ENCODE measurements at regions not wholly inside any gene's neighbourhood (a gene's known extent, or its start where the extent isn't known, plus 50 kb on each side); places are given as distances from the start of the nearest gene placed in this dataset.
"Not testable (repeated sequence)": the region's sequence is repeated elsewhere in the genome, so short reads cannot be mapped to it uniquely, and the experiment has no call there.

DNA sequence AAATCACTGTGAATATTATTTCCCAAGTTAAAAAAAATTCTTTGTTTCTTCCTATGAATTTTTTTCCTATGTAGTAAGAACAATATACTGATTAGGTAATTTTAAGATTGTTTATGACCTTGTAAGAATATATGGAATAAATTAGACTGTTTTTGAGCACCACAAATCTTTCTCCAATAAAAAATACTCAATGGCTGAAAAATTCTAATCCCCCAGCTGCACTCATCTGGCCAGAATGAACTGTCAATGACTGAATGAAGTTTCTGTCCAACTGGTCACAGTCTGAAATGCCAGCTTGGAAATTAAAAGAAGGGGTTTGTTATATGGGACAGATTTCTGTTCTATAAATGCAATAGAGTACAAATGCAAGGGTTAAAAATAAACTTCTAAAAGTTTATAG lies 569.5 kb upstream of the SEMA6A start:
- DNase-seq (ENCODE audit: low spot score), result no peak

DNA sequence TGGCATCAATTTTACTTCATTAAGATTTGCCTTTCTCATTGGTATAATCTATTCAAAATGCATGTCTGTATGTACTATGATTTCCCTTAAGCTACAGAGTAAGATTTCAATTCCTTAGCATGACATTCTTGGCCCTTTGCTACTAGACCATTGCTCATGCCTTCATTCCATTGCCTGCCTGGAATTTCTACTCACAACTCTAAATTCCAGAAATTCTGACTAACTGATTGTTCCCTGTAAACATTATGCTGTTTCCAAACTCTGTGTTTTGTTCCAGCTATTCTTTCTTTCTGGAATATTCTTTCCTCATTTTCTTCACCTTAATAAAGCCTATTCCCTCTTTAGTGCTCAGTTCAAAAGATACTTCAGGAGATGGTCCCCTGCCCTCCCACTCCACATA lies 568.8 kb upstream of the SEMA6A start:
- DNase-seq (ENCODE audit: low spot score), result no peak

DNA sequence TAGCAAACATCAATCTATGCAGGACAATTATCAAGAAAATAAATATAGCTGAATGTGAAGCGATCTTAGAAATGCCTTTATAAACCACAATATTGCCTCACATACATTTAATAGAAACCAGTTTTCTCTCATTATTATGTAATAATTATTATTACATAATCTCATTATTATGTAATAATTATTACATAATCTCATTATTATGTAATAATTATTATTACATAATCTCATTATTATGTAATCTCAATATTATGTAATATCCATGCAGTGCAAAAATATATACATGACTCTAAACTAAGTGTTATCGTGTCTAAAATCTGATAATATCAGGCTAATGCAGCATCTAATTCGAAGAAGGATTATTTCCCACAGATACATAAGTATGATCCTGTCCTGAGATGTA lies 563.9 kb upstream of the SEMA6A start:
- DNase-seq (ENCODE audit: low spot score), result no peak

- DNase-seq (ENCODE audit: low spot score), result no peak
These were observed 561.2 kb upstream of the SEMA6A start for GRCh38 chr5:117135851-117136250.

GRCh38 chr5:117133198-117133597 lies 558.6 kb upstream of the SEMA6A start:
- DNase-seq (ENCODE audit: low spot score), result no peak

DNA sequence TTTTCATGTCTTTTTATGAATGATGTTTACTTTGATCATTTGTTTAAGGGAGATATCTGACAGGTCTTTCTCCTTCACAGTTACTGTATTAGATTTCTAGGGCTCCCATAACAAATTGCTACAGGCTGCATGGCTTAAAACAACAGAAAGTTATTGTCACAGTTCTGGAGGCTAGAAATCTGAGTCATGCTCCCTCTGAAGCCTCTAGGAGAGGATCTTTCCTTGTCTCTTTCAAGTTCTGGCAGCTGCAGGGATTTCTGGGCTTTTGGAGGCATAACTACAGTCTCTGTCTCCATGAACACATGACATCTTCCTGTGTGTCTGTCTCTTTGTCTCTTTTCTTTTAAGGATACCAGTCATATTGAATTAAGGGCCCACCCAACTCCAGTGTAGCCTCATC lies 557.3 kb upstream of the SEMA6A start:
- no peak for DNase-seq (ENCODE audit: low spot score)

GRCh38 chr5:117131048-117131679 lies 556.5 kb upstream of the SEMA6A start:
- no peak for DNase-seq (ENCODE audit: low spot score)

GRCh38 chr5:117118499-117118898 lies 543.9 kb upstream of the SEMA6A start:
- DNase-seq (ENCODE audit: low spot score), result no peak

DNA sequence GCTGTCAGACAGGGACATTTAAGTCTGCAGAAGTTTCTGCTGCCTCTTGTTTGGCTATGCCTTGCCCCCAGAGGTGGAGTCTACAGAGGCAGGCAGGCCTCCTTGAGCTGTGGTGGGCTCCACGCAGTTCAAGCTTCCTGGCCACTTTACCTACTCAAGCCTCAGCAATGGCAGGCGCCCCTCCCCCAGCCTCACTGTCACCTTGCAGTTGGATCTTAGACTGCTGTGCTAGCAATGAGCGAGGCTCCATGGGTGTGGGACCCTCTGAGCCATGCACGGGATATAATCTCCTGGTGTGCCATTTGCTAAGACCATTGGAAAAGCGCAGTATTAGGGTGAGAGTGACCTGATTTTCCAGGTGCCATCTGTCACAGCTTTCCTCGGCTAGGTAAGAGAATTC lies 542.7 kb upstream of the SEMA6A start:
- DNase-seq (ENCODE audit: low spot score), result not testable (repeated sequence)

GRCh38 chr5:117110548-117110947 lies 535.9 kb upstream of the SEMA6A start:
- DNase-seq (ENCODE audit: low spot score), result no peak

- DNase-seq (ENCODE audit: low spot score), result no peak
These were observed 533.2 kb upstream of the SEMA6A start for GRCh38 chr5:117107859-117108258.

GRCh38 chr5:117103703-117104102 lies 529.1 kb upstream of the SEMA6A start:
- DNase-seq (ENCODE audit: low spot score), result no peak

GRCh38 chr5:117102591-117102990 lies 528.0 kb upstream of the SEMA6A start:
- DNase-seq (ENCODE audit: low spot score), result no peak

DNA sequence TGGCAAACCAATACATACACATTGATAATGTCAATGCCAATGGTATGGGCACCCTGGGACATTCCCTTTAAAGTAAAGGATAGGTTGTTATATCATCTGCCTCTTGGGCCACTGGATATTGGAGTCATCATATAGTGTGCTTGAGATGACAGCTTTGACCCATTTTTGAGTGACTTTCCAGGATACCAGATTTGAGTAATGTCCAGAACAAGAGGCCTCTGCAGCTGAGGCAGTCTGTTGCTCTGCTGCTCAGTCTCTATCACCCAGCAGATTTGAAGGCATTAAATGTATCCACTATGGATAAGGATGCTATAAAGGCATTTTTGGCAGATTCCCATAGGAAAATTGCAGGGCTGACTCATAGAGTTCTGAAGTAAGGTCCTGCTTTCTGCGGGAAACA lies 525.6 kb upstream of the SEMA6A start:
- no peak for DNase-seq (ENCODE audit: low spot score)

- DNase-seq (ENCODE audit: low spot score), result no peak
These were observed 523.5 kb upstream of the SEMA6A start for GRCh38 chr5:117098094-117098493.

DNA sequence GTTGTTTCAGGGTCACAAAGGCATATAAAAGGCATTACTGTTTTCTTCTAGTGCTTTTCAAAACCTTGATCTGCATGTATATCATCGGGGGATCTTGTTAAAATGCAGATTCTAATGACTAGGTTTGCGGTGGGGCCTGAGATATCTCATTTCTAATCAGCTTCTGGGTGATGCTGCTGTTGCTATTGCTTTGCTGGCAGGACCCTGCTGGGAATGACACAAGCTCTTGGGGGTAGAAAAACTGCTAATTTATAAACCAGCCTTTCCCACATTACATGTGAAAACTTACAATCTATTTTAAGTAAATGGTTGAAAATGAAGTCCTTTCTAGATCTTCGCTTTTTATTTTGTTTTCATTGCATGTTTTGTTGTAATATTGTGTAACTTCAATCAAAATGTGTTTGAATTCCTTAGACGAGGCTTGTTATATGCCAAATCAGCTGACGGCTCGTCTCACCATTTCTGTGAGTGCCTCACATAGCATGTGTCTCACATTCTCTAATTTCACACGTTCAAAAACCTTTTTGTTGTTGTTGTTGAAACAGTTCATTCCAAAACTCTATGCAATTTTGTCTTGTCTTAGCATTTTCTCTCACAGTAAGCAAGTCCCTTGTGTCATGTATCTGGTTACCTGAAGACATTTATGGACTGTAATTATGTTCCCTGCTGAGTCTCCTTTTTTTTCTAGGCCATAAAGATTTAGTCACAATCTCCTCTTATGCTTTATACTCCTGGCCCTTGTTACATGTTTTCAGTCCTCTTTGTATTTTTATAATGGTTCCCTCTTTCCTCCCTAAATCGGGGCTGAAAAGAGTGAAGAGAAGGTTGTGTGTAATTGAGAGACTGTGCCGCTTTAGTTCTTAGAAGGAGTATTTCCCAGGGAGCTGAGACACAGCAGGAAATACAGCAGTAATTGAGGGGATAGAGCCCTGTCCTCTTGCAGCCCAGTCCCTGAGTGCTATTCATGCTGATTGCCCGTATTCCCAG lies 521.0 kb upstream of the SEMA6A start:
- no peak for DNase-seq (ENCODE audit: low spot score)

DNA sequence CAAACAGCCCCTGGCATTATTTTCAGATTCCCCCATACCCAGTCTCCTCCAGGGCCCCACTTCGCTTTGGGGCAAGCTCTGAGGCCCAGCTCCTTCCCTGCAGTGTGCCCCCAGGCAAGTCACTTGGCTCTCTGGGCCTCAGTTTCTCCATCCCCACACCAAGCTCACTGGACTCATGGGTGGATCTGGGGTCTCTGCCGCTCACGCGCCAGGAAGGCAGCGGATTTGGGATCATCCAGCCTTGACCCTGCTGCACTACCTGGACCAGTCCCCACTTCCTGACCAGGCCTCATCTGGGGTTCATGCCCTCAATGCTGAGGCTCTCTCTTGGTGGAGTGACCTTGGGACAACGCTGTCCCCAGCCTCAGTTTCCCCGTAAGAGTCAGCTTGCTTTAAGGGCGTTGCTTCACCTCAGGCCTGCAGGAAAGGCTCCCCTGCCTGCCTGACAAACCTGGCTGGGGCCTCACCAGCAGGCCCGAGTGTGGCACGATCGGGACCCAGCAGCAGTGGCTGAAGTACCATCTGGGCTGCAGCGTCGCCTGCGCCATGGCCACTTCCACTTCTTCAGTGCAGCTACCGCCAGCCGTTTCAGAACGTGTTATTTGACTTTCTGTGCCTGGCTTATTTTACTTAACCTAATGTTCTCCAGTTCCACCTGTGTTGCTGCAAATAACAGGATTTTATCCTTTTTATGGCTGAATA lies 519.6 kb upstream of the SEMA6A start:
- DNase-seq (ENCODE audit: low spot score), result no peak

GRCh38 chr5:117093653-117094052 lies 519.0 kb upstream of the SEMA6A start:
- no peak for DNase-seq (ENCODE audit: low spot score)

- no peak for DNase-seq (ENCODE audit: low spot score)
These were observed 514.4 kb upstream of the SEMA6A start for GRCh38 chr5:117089001-117089400.

GRCh38 chr5:117088176-117088575 lies 513.6 kb upstream of the SEMA6A start:
- no peak for DNase-seq (ENCODE audit: low spot score)

GRCh38 chr5:117084067-117084466 lies 509.4 kb upstream of the SEMA6A start:
- no peak for DNase-seq (ENCODE audit: low spot score)

DNA sequence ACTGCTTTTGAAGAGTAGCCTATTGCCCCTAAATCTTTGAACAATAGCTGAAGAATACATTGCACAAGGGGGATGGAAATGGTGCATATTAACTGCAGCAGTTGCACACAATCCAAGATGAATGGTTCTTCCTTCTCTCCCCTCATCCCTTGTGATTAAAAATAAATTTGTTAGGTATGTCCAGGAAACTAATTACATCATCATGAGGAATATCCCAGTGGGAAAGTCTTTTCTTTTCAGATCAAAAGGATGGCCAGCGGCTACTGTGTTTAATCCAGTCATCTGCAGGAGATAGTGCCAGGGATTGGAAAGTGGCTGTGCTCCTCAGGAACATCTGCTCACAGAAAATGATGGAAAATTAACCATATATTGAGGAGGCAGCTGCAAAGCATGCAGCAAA lies 508.4 kb upstream of the SEMA6A start:
- no peak for DNase-seq (ENCODE audit: low spot score)

DNA sequence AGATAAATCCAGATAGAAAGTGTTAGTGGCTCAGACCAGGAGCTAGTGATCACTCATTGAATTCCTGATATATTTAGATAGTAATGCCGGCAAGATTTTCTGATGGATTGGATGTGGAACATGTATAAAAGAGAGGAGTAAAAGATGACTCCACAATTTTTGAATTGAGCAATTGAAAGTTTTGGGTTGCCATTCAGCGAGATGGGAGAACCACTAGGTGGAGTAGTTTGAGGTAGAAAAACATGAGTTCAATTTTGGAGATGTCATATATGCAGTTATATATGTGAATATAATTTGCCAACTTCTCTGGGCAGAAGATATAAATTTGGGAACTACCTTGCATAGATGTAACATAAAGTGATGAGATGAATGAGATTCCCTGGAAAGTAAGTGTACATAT lies 502.5 kb upstream of the SEMA6A start:
- DNase-seq (ENCODE audit: low spot score), result no peak
